ENCODE measurements at regions not wholly inside any gene's neighbourhood (a gene's known extent, or its start where the extent isn't known, plus 50 kb on each side); places are given as distances from the start of the nearest gene placed in this dataset.

DNA sequence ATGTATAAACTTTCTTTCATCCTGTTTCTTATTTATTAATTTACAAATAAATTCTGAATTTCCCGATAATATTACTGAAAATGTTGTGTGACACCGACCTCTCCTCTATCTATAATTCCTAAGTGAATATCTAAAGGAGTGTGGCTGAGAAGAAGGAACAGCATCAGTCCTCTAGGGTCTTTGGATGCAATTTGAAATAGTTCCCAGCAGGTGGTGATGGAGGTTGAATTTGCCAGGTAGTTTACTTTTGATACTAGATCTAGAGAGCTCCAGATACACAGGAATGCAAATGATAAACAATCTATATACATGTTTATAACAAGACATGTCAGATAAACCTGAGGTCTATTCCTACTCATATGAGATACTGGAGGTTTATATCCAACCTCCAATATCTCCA, 305.4 kb downstream of the PCDH18 start:
- Histone ChIP-seq H3K27me3 (ENCODE audit: insufficient read depth, poor library complexity, severe bottlenecking) (no peaks in the 10 kb centered on the region), H3K4me3 (replicated peaks; ENCODE audit: insufficient read depth, low read length) (no peak overlapping the region), H3K27ac (replicated peaks) (no peak overlapping the region)
- no peak for DNase-seq (ENCODE audit: low read depth in 1 of 2, low spot score in 1 of 2)
- no peak for TF ChIP-seq POLR2AphosphoS5 (IDR thresholded peaks at IDR 0.05; ENCODE audit: low read depth)
- no peak for TF ChIP-seq GABPA (IDR thresholded peaks at IDR 0.05; ENCODE audit: low read depth)
- TF ChIP-seq, protein P1, sequence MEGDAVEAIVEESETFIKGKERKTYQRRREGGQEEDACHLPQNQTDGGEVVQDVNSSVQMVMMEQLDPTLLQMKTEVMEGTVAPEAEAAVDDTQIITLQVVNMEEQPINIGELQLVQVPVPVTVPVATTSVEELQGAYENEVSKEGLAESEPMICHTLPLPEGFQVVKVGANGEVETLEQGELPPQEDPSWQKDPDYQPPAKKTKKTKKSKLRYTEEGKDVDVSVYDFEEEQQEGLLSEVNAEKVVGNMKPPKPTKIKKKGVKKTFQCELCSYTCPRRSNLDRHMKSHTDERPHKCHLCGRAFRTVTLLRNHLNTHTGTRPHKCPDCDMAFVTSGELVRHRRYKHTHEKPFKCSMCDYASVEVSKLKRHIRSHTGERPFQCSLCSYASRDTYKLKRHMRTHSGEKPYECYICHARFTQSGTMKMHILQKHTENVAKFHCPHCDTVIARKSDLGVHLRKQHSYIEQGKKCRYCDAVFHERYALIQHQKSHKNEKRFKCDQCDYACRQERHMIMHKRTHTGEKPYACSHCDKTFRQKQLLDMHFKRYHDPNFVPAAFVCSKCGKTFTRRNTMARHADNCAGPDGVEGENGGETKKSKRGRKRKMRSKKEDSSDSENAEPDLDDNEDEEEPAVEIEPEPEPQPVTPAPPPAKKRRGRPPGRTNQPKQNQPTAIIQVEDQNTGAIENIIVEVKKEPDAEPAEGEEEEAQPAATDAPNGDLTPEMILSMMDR (IDR thresholded peaks at IDR 0.05; ENCODE audit: insufficient read depth, low read length), result no peak
- TF ChIP-seq SPI1 (IDR thresholded peaks at IDR 0.05; ENCODE audit: borderline replicate concordance, low read depth), result no peak
- TF ChIP-seq, protein P2, sequence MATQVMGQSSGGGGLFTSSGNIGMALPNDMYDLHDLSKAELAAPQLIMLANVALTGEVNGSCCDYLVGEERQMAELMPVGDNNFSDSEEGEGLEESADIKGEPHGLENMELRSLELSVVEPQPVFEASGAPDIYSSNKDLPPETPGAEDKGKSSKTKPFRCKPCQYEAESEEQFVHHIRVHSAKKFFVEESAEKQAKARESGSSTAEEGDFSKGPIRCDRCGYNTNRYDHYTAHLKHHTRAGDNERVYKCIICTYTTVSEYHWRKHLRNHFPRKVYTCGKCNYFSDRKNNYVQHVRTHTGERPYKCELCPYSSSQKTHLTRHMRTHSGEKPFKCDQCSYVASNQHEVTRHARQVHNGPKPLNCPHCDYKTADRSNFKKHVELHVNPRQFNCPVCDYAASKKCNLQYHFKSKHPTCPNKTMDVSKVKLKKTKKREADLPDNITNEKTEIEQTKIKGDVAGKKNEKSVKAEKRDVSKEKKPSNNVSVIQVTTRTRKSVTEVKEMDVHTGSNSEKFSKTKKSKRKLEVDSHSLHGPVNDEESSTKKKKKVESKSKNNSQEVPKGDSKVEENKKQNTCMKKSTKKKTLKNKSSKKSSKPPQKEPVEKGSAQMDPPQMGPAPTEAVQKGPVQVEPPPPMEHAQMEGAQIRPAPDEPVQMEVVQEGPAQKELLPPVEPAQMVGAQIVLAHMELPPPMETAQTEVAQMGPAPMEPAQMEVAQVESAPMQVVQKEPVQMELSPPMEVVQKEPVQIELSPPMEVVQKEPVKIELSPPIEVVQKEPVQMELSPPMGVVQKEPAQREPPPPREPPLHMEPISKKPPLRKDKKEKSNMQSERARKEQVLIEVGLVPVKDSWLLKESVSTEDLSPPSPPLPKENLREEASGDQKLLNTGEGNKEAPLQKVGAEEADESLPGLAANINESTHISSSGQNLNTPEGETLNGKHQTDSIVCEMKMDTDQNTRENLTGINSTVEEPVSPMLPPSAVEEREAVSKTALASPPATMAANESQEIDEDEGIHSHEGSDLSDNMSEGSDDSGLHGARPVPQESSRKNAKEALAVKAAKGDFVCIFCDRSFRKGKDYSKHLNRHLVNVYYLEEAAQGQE (IDR thresholded peaks at IDR 0.05; ENCODE audit: insufficient replicate concordance, low read depth), result no peak

DNA sequence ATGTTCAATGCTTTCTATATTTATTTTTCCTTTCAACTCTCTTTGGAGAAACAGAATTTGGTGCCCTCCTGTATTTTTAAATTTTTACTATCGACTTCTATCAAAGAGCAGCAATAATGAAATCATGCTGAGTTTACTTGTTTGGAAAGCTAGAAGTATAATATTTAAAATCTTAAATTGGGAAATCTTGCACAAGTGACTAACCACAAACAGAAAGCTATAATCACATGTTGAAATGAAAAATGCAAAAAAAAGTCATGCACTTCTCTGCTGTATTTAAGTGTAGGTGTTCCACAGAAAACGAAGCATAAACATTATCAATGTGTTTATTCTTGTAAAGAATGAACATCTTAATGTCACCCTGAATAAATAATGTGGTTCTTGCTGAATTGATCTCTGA, 306.1 kb downstream of the PCDH18 start:
- Histone ChIP-seq H3K27me3 (ENCODE audit: insufficient read depth, poor library complexity, severe bottlenecking) (no peaks in the 10 kb centered on the region), H3K27ac (replicated peaks) (no peak overlapping the region), H3K4me3 (replicated peaks; ENCODE audit: insufficient read depth, low read length) (no peak overlapping the region)
- no peak for DNase-seq (ENCODE audit: low read depth in 1 of 2, low spot score in 1 of 2)
- no peak for TF ChIP-seq SPI1 (IDR thresholded peaks at IDR 0.05; ENCODE audit: borderline replicate concordance, low read depth)
- TF ChIP-seq, protein P1 (IDR thresholded peaks at IDR 0.05; ENCODE audit: insufficient read depth, low read length), result no peak

DNA sequence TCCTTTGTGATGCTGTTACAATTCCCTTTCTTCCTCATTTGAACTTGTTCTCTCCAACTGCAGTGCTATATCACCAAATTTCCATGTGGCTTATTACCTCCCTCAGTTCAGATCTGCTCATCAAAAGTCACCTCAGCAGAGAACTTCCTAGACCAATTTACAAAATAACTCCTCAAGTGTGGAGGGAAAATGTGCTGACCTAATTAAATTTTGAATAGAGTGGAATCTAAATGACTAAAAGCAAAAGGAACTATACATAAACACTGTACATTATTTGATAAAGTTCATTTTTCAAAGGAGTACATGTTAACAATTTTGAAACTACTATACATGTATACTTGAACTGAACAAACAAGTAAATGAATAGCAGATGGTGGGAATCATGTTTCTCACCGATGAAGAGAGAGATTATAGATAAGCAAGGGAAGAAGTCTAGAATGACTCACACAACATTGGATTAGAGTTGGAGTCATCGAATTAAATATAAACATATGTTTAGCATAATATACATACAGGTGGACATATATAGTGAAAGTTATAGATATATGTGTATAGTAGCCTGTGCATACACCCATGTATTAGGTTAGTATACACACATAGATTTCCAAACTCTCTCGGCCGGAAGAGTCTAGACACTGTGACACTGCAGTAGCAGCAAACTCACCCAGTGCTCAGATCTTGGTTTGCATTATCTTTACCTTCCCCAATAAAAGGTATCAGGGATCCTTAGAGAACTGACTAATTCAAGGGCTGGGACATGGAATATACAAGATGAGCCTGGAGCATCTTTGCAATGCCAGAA, 318.7 kb downstream of the PCDH18 start:
- no peak for DNase-seq (ENCODE audit: low read depth in 1 of 2, low spot score in 1 of 2)
- H3K4me3 ChIP-seq (replicated peaks; ENCODE audit: insufficient read depth, low read length), result no peak overlapping the region
- no peak overlapping the region for H3K27ac ChIP-seq (replicated peaks)
- TF ChIP-seq POLR2AphosphoS5 (IDR thresholded peaks at IDR 0.05; ENCODE audit: low read depth) (no peak), SPI1 (IDR thresholded peaks at IDR 0.05; ENCODE audit: borderline replicate concordance, low read depth) (no peak), GABPA (IDR thresholded peaks at IDR 0.05; ENCODE audit: low read depth) (no peak)
- TF ChIP-seq, protein P2 (IDR thresholded peaks at IDR 0.05; ENCODE audit: insufficient replicate concordance, low read depth), result no peak
- TF ChIP-seq, protein P1 (IDR thresholded peaks at IDR 0.05; ENCODE audit: insufficient read depth, low read length), result no peak
- H3K27me3 ChIP-seq (ENCODE audit: insufficient read depth, poor library complexity, severe bottlenecking), result no peaks in the 10 kb centered on the region

DNA sequence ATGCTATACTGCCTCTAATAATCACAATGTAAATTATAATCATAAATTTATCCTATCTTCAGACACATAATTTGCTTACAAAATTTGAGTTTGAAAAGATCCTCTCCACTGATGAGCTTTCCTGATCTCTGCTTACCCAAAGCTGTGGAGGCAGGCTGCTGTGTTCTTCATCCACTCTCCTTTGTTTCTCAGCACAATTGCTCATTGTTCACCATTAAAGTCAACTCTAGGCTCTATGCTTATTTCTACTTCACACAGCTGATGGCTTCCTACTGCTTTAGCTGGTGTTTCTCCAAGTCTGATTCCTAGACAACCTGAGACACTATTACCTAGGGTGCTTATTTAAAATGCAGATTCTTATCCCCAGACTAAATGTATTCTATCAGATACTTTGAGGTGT, 319.7 kb downstream of the PCDH18 start:
- Histone ChIP-seq H3K27me3 (ENCODE audit: insufficient read depth, poor library complexity, severe bottlenecking) (no peaks in the 10 kb centered on the region), H3K27ac (replicated peaks) (no peak overlapping the region), H3K4me3 (replicated peaks; ENCODE audit: insufficient read depth, low read length) (no peak overlapping the region)
- no peak for DNase-seq (ENCODE audit: low read depth in 1 of 2, low spot score in 1 of 2)
- TF ChIP-seq POLR2AphosphoS5 (IDR thresholded peaks at IDR 0.05; ENCODE audit: low read depth), result no peak
- no peak for TF ChIP-seq GABPA (IDR thresholded peaks at IDR 0.05; ENCODE audit: low read depth)

All from HL-60 (cell line).